NCI-H446 (cell line): ENCODE measurements at regions not wholly inside any gene's neighbourhood (a gene's known extent, or its start where the extent isn't known, plus 50 kb on each side); places are given as distances from the start of the nearest gene placed in this dataset.

Experiments
- DNase-seq, 2 experiments: peaks; one replicate each; lab custom pipeline; 2025; lab: John Stamatoyannopoulos, UW

GRCh38 chr11:91805293-91805692 lies 419.3 kb upstream of the FAT3 start:
- DNase-seq, result no peak

GRCh38 chr11:91804042-91804441 lies 420.6 kb upstream of the FAT3 start:
- DNase-seq, result peak in 1 of 2 experiments; percentile 14

- DNase-seq, result no peak
Observed at GRCh38 chr11:91802475-91802874, 422.1 kb upstream of the FAT3 start.

- peak; percentile 85 to 92 for DNase-seq
Observed at GRCh38 chr11:91800208-91800914, 424.3 kb upstream of the FAT3 start.

GRCh38 chr11:91798240-91798639 lies 426.4 kb upstream of the FAT3 start:
- DNase-seq, result no peak

- DNase-seq, result peak in 1 of 2 experiments; percentile 15
Observed at GRCh38 chr11:91796999-91797398, 427.6 kb upstream of the FAT3 start.

GRCh38 chr11:91795139-91795887 lies 429.3 kb upstream of the FAT3 start:
- peak in 1 of 2 experiments; percentile 43 for DNase-seq

GRCh38 chr11:91794146-91794545 lies 430.5 kb upstream of the FAT3 start:
- DNase-seq, result no peak

- DNase-seq, result no peak
Observed at GRCh38 chr11:91792779-91793262, 431.8 kb upstream of the FAT3 start.

GRCh38 chr11:91791171-91791468 lies 433.5 kb upstream of the FAT3 start:
- DNase-seq, result no peak

- DNase-seq, result peak in 1 of 2 experiments; percentile 25
Observed at GRCh38 chr11:91790346-91791170, 434.1 kb upstream of the FAT3 start.

- no peak for DNase-seq
Observed at GRCh38 chr11:91788764-91789163, 435.9 kb upstream of the FAT3 start.

- DNase-seq, result peak; percentile 42 to 88
Observed at GRCh38 chr11:91786097-91786496, 438.5 kb upstream of the FAT3 start.

GRCh38 chr11:91783173-91783572 lies 441.4 kb upstream of the FAT3 start:
- no peak for DNase-seq

- DNase-seq, result no peak
Observed at GRCh38 chr11:91778758-91779157, 445.9 kb upstream of the FAT3 start.

- DNase-seq, result peak; percentile 38 to 83
Observed at GRCh38 chr11:91776655-91777054, 448.0 kb upstream of the FAT3 start.

- DNase-seq, result peak in 1 of 2 experiments; percentile 56
Observed at GRCh38 chr11:91773090-91773489, 451.5 kb upstream of the FAT3 start.

GRCh38 chr11:91771961-91772360 lies 452.7 kb upstream of the FAT3 start:
- no peak for DNase-seq

GRCh38 chr11:91768783-91769182 lies 455.8 kb upstream of the FAT3 start:
- DNase-seq, result no peak

- DNase-seq, result no peak
Observed at GRCh38 chr11:91763331-91763730, 461.3 kb upstream of the FAT3 start.

GRCh38 chr11:91761406-91762025 lies 463.1 kb upstream of the FAT3 start:
- no peak for DNase-seq

GRCh38 chr11:91756829-91757480 lies 467.7 kb upstream of the FAT3 start:
- DNase-seq, result no peak
